Neural progenitor cell (in vitro differentiated cells): ENCODE measurements at regions not wholly inside any gene's neighbourhood (a gene's known extent, or its start where the extent isn't known, plus 50 kb on each side); places are given as distances from the start of the nearest gene placed in this dataset.

Experiments
- DNase-seq: peaks from one replicate; pipeline ENCODE4 v3.0.0-alpha.2; 2016; ENCODE audit warnings: low spot score
- H2AFZ ChIP-seq: fragments of 200-600 bp; sonication (generic); replicated peaks from 2 replicates; pipeline ENCODE4 v1.6.1; 2016; ENCODE audit warnings: antibody characterized with exemption
- H3F3A ChIP-seq: fragments of 200-600 bp; sonication (generic); 2 replicates; pipeline ENCODE4 v1.6.1; 2016; ENCODE audit warnings: antibody characterized with exemption, low read depth
- H3K27ac ChIP-seq: fragments of 200-600 bp; sonication (generic); 2 replicates; pipeline ENCODE4 v1.5.1; 2016; ENCODE audit warnings: mild to moderate bottlenecking
- H3K27me3 ChIP-seq: fragments of 200-600 bp; sonication (generic); 2 replicates; pipeline ENCODE4 v1.6.1; 2016; ENCODE audit warnings: mild to moderate bottlenecking, moderate library complexity
- H3K36me3 ChIP-seq: fragments of 200-600 bp; sonication (generic); 2 replicates; pipeline ENCODE4 v1.5.1; 2016
- H3K4me1 ChIP-seq: fragments of 200-600 bp; sonication (generic); 2 replicates; pipeline ENCODE4 v1.6.1; 2016; ENCODE audit warnings: mixed run types
- H3K4me2 ChIP-seq: fragments of 200-600 bp; sonication (generic); 2 replicates; pipeline ENCODE4 v1.6.1; 2016
- H3K4me3 ChIP-seq: fragments of 200-600 bp; sonication (generic); 2 replicates; pipeline ENCODE4 v1.5.1; 2016
- H3K79me2 ChIP-seq: fragments of 200-600 bp; sonication (generic); 2 replicates; pipeline ENCODE4 v1.6.1; 2016; ENCODE audit warnings: low read depth
- H3K9ac ChIP-seq: fragments of 200-600 bp; sonication (generic); 2 replicates; pipeline ENCODE4 v1.6.1; 2016
- H3K9me3 ChIP-seq: fragments of 200-600 bp; sonication (generic); 2 replicates; pipeline ENCODE4 v1.5.1; 2016; ENCODE audit warnings: low read depth
- H4K20me1 ChIP-seq: fragments of 200-600 bp; sonication (generic); 2 replicates; pipeline ENCODE4 v1.6.1; 2016; ENCODE audit warnings: low read depth
- H3K27ac Mint-ChIP-seq: 3 replicates; pipeline ENCODE4 v1.8.0; 2021; ENCODE audit warnings: mixed read lengths
- H3K27me3 Mint-ChIP-seq: 2 replicates; pipeline ENCODE4 v1.8.0; 2022; ENCODE audit warnings: low read depth, mild to moderate bottlenecking, inconsistent platforms, moderate library complexity, mixed read lengths; ENCODE audit not compliant: insufficient read depth
- H3K36me3 Mint-ChIP-seq: 3 replicates; pipeline ENCODE4 v1.8.0; 2021; ENCODE audit warnings: mixed read lengths
- H3K4me1 Mint-ChIP-seq: 3 replicates; pipeline ENCODE4 v1.8.0; 2021; ENCODE audit warnings: mixed read lengths
- H3K4me3 Mint-ChIP-seq: 3 replicates; pipeline ENCODE4 v1.8.0; 2021; ENCODE audit warnings: mild to moderate bottlenecking, moderate library complexity, mixed read lengths
- H3K9me3 Mint-ChIP-seq: 3 replicates; pipeline ENCODE4 v1.8.0; 2020; ENCODE audit warnings: mixed read lengths
- EZH2 ChIP-seq: fragments of 200-600 bp; sonication (generic); IDR thresholded peaks from 2 replicates; pipeline ENCODE4 v1.6.1; 2017; ENCODE audit warnings: antibody characterized with exemption, mild to moderate bottlenecking, moderate library complexity
- EZH2phosphoT487 ChIP-seq: fragments of 200-600 bp; sonication (generic); IDR thresholded peaks from 2 replicates; pipeline ENCODE4 v1.6.1; 2017; ENCODE audit warnings: antibody characterized with exemption
- TF ChIP-seq, protein P1 (sequence below): fragments of 200-600 bp; sonication (generic); IDR thresholded peaks from 2 replicates; pipeline ENCODE4 v1.5.1; 2017; ENCODE audit warnings: antibody characterized with exemption, mild to moderate bottlenecking

DNA sequence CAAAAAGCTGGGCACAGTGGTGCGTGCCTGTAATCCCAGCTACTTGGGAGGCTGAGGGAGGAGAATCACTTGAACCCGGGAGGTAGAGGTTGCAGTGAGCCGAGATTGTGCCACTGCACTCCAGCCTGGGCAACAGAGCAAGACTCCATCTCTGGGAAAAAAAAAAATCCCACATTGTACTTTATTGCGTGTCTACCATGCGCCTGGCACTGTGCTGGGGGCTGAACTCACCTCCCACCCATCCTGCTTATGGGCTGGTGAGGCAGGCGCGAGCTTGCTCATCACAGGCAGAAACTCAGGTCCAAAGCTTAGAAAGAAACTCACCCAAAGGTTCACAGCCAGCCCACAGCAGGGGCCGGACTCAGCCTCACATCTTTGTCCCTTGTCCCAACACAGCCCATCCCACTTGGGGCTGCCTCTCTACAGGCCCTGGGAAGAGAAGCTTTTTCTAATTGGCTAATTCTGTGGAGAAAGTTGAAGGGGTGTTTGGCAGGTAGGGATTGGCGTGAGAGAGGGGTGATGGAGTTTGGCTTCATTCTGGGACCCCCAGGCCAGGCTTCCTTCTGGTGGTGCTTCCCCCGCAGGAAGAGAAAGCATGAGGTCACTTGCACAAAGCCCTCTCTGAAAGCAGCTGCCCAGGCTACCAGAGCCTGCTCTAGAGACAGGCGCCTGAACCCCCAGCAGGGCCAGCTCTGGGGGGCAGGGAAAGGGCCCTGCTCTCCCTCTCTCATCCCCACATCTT lies 122.6 kb upstream of the SMAD3 start:
- Mint-ChIP-seq H3K36me3 (no peaks in the 10 kb centered on the region), H3K4me3 (no peak overlapping the region)
- TF ChIP-seq EZH2 (no peak), EZH2phosphoT487 (no peak)
- TF ChIP-seq, protein P1, sequence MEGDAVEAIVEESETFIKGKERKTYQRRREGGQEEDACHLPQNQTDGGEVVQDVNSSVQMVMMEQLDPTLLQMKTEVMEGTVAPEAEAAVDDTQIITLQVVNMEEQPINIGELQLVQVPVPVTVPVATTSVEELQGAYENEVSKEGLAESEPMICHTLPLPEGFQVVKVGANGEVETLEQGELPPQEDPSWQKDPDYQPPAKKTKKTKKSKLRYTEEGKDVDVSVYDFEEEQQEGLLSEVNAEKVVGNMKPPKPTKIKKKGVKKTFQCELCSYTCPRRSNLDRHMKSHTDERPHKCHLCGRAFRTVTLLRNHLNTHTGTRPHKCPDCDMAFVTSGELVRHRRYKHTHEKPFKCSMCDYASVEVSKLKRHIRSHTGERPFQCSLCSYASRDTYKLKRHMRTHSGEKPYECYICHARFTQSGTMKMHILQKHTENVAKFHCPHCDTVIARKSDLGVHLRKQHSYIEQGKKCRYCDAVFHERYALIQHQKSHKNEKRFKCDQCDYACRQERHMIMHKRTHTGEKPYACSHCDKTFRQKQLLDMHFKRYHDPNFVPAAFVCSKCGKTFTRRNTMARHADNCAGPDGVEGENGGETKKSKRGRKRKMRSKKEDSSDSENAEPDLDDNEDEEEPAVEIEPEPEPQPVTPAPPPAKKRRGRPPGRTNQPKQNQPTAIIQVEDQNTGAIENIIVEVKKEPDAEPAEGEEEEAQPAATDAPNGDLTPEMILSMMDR, result no peak

DNA sequence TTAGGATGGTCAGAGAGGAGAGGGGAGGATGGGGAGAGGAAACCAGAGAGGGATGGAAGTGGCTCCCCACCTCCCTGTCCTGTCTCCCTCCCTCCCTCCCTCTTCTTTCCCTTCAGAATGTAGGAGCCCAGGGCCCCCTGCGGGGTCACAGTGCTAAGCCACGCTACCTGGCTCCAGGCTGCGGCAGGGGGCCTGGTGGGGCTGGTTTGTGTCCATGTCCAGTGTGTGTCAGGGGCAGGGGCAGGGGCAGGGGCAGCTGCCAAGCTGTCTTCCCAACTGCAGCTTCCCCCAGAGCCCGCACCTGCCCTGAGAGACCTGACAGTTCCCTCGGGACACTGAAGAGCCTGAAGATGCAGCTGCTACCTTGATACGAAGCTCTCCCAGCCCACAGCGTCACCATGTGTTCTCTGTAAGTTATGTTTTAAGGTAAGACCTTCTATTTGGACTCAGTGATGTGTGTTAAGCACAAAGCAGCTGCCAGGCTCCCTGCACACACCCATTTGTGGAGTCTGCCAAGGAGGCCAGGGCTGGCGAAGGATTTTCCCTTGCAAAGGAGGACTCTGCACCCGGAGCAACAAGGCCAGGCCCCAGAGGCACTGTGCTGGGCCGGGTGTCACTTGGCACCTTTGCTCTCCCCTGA lies 121.8 kb upstream of the SMAD3 start:
- Histone ChIP-seq H4K20me1 (no peaks in the 10 kb centered on the region), H3K4me2 (no peak overlapping the region), H2AFZ (no peak overlapping the region), H3K9ac (no peak overlapping the region), H3K27me3 (no peaks in the 10 kb centered on the region), H3F3A (no peaks in the 10 kb centered on the region), H3K36me3 (no peaks in the 10 kb centered on the region), H3K27ac (no peak overlapping the region), H3K79me2 (no peaks in the 10 kb centered on the region), H3K9me3 (no peaks in the 10 kb centered on the region), H3K4me3 (no peak overlapping the region), H3K4me1 (peaks cover 11% of the 10 kb centered on the region)
- Mint-ChIP-seq H3K27me3 (peaks cover 5% of the 10 kb centered on the region), H3K4me1 (peaks cover 7% of the 10 kb centered on the region), H3K36me3 (no peaks in the 10 kb centered on the region), H3K9me3 (no peaks in the 10 kb centered on the region), H3K4me3 (no peak overlapping the region), H3K27ac (no peak overlapping the region)
- DNase-seq, result peak; percentile 19
- TF ChIP-seq EZH2 (no peak), EZH2phosphoT487 (no peak)
- TF ChIP-seq, protein P1, result no peak

More for the DNA sequence above, 122.6 kb upstream of the SMAD3 start:
- Histone ChIP-seq H3F3A (no peaks in the 10 kb centered on the region), H3K4me3 (no peak overlapping the region), H2AFZ (peak overlapping the region; percentile 64), H3K79me2 (no peaks in the 10 kb centered on the region), H3K9me3 (no peaks in the 10 kb centered on the region), H3K9ac (no peak overlapping the region), H3K36me3 (no peaks in the 10 kb centered on the region), H3K27me3 (no peaks in the 10 kb centered on the region), H3K4me2 (no peak overlapping the region), H3K27ac (no peak overlapping the region), H4K20me1 (no peaks in the 10 kb centered on the region), H3K4me1 (peaks cover 11% of the 10 kb centered on the region)
- no peak for DNase-seq
- Mint-ChIP-seq H3K27ac (no peak overlapping the region), H3K4me1 (peaks cover 7% of the 10 kb centered on the region), H3K9me3 (no peaks in the 10 kb centered on the region), H3K27me3 (peaks cover 5% of the 10 kb centered on the region)

DNA sequence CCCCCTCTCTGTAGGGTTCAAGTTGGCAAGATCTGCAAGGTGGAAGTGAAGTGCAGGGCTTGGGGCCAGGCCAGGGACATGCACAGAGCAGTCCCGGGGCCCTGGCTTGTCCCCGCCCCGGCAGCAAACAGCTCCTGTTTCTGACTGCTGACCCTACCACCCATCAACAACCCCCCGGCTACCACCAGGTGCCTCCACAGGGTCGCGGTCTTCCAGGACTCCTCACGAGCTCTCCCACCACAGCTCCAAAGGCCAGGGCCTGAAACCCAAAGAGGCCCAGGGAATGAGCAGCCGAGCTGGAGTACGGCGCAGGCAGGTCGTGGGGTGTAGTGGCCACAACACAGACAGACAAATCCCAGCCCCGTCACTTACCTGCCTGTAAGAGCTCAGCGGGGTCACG lies 121.3 kb upstream of the SMAD3 start:
- no peak overlapping the region for H3K9ac ChIP-seq
- no peak overlapping the region for H3K27ac ChIP-seq
- no peaks in the 10 kb centered on the region for H4K20me1 ChIP-seq
- H3K4me2 ChIP-seq, result no peak overlapping the region
- no peak overlapping the region for H2AFZ ChIP-seq
- no peaks in the 10 kb centered on the region for H3K27me3 ChIP-seq
- no peaks in the 10 kb centered on the region for H3K9me3 ChIP-seq
- H3K36me3 ChIP-seq, result no peaks in the 10 kb centered on the region
- TF ChIP-seq EZH2phosphoT487, result no peak
- TF ChIP-seq EZH2, result no peak
- TF ChIP-seq, protein P1, result no peak
- H3K4me1 ChIP-seq, result peaks cover 11% of the 10 kb centered on the region
- DNase-seq, result no peak
- no peaks in the 10 kb centered on the region for H3F3A ChIP-seq
- H3K4me1 Mint-ChIP-seq, result peaks cover 7% of the 10 kb centered on the region
- no peak overlapping the region for H3K4me3 ChIP-seq
- no peaks in the 10 kb centered on the region for H3K36me3 Mint-ChIP-seq
- peaks cover 5% of the 10 kb centered on the region for H3K27me3 Mint-ChIP-seq
- H3K27ac Mint-ChIP-seq, result no peak overlapping the region
- H3K4me3 Mint-ChIP-seq, result no peak overlapping the region
- no peaks in the 10 kb centered on the region for H3K9me3 Mint-ChIP-seq
- no peaks in the 10 kb centered on the region for H3K79me2 ChIP-seq
